Ishikawa (cell line): ENCODE measurements at regions not wholly inside any gene's neighbourhood (a gene's known extent, or its start where the extent isn't known, plus 50 kb on each side); places are given as distances from the start of the nearest gene placed in this dataset.

Experiments
- CEBPB ChIP-seq: IDR thresholded peaks from 2 replicates; pipeline ENCODE4 v1.6.1; 2012
- CREB1 ChIP-seq: IDR thresholded peaks from 2 replicates; pipeline ENCODE4 v1.6.1; 2012; ENCODE audit warnings: low read depth
- EGR1 ChIP-seq: IDR thresholded peaks from 2 replicates; pipeline ENCODE4 v1.6.1; 2012
- EP300 ChIP-seq: IDR thresholded peaks from 2 replicates; pipeline ENCODE4 v1.6.1; 2012; ENCODE audit warnings: borderline replicate concordance
- FOXM1 ChIP-seq: IDR thresholded peaks from 2 replicates; pipeline ENCODE4 v1.6.1; 2012; ENCODE audit warnings: low read depth, borderline replicate concordance
- MAX ChIP-seq: IDR thresholded peaks from 2 replicates; pipeline ENCODE4 v1.6.1; 2012
- NFIC ChIP-seq: IDR thresholded peaks from 2 replicates; pipeline ENCODE4 v1.6.1; 2012
- RAD21 ChIP-seq: IDR thresholded peaks from 2 replicates; pipeline ENCODE4 v1.6.1; 2012; ENCODE audit warnings: low read depth
- REST ChIP-seq: IDR thresholded peaks from 2 replicates; pipeline ENCODE4 v1.6.1; 2012; ENCODE audit warnings: low read depth, mild to moderate bottlenecking
- TAF1 ChIP-seq: IDR thresholded peaks from 2 replicates; pipeline ENCODE4 v1.6.1; 2012; ENCODE audit warnings: low read depth, mild to moderate bottlenecking
- TCF12 ChIP-seq: IDR thresholded peaks from 2 replicates; pipeline ENCODE4 v1.6.1; 2012; ENCODE audit warnings: low read depth
- TEAD4 ChIP-seq: IDR thresholded peaks from 2 replicates; pipeline ENCODE4 v1.6.1; 2012
- USF1 ChIP-seq: IDR thresholded peaks from 2 replicates; pipeline ENCODE4 v1.6.1; 2012
- YY1 ChIP-seq: IDR thresholded peaks from 2 replicates; pipeline ENCODE4 v1.6.1; 2012; ENCODE audit warnings: low read depth
- ZBTB7A ChIP-seq: IDR thresholded peaks from 2 replicates; pipeline ENCODE4 v1.6.1; 2012; ENCODE audit warnings: low read depth

GRCh38 chr14:86936556-86936955 is 1056.4 kb downstream of the GALC start:
- TF ChIP-seq CEBPB (no peak), TCF12 (no peak), USF1 (no peak), ZBTB7A (no peak), MAX (no peak), TAF1 (no peak), CREB1 (no peak), FOXM1 (no peak)

GRCh38 chr14:86935241-86935885 is 1057.6 kb downstream of the GALC start:
- TF ChIP-seq MAX (no peak), NFIC (no peak), CEBPB (no peak), EGR1 (no peak), USF1 (no peak), ZBTB7A (no peak), YY1 (no peak), CREB1 (no peak), TAF1 (no peak), EP300 (no peak), TCF12 (no peak)

- TF ChIP-seq REST (no peak), NFIC (no peak), CEBPB (no peak), MAX (no peak), CREB1 (no peak), EGR1 (no peak), ZBTB7A (no peak), USF1 (no peak)
Observed at GRCh38 chr14:86933958-86934595, 1058.9 kb downstream of the GALC start.

GRCh38 chr14:86933460-86933859 is 1059.5 kb downstream of the GALC start:
- TF ChIP-seq REST = no peak
- no peak for TF ChIP-seq TAF1
- no peak for TF ChIP-seq CEBPB
- no peak for TF ChIP-seq TCF12
- TF ChIP-seq NFIC = no peak
- no peak for TF ChIP-seq EGR1
- no peak for TF ChIP-seq USF1
- no peak for TF ChIP-seq EP300
- no peak for TF ChIP-seq ZBTB7A
- TF ChIP-seq TEAD4 = no peak
- no peak for TF ChIP-seq RAD21
- TF ChIP-seq YY1 = no peak
- no peak for TF ChIP-seq MAX
- TF ChIP-seq CREB1 = no peak
- no peak for TF ChIP-seq FOXM1
